Thoracic aorta (tissue), 2 donors: ENCODE measurements at regions not wholly inside any gene's neighbourhood (a gene's known extent, or its start where the extent isn't known, plus 50 kb on each side); places are given as distances from the start of the nearest gene placed in this dataset.

Experiments used
- ATAC-seq: fragments of 150-250 bp; one replicate; pipeline ENCODE4 v1.8.0; 2017; ENCODE audit warnings: low read depth; ENCODE audit not compliant: insufficient number of reproducible peaks, low FRiP score
- DNase-seq: peaks from one replicate; pipeline ENCODE4 v3.0.0-alpha.2; 2020; ENCODE audit warnings: low spot score
- H3K27ac ChIP-seq, 2 donors: fragments of 200-600 bp; sonication (generic); 1 replicate in 1 of 2; 2 replicates in 1 of 2; pipeline ENCODE4 v1.5.1; 2016; ENCODE audit warnings: mild to moderate bottlenecking in 2 of 2, moderate library complexity in 2 of 2
- H3K27me3 ChIP-seq: fragments of 200-600 bp; sonication (generic); replicated peaks from 2 replicates; pipeline ENCODE4 v1.6.0; 2016; ENCODE audit warnings: mild to moderate bottlenecking; ENCODE audit not compliant: insufficient read depth
- H3K36me3 ChIP-seq: fragments of 200-600 bp; sonication (generic); one replicate; pipeline ENCODE4 v1.5.1; 2016
- H3K4me1 ChIP-seq, 2 donors: fragments of 200-600 bp; sonication (generic); 1 replicate in 1 of 2; 2 replicates in 1 of 2; pipeline versions ENCODE4 v1.5.1 to v1.6.0; 2016; ENCODE audit warnings: low read depth in 2 of 2, mild to moderate bottlenecking in 1 of 2; ENCODE audit not compliant: control insufficient read depth in 1 of 2
- H3K4me3 ChIP-seq: fragments of 200-600 bp; sonication (generic); 2 replicates; pipeline ENCODE4 v1.5.1; 2016; ENCODE audit warnings: mild to moderate bottlenecking
- H3K9me3 ChIP-seq: fragments of 200-600 bp; sonication (generic); 2 replicates; pipeline ENCODE4 v1.5.1; 2016
- TF ChIP-seq, protein P1 (sequence below): fragments of 200-600 bp; sonication (generic); IDR thresholded peaks from one replicate; pipeline ENCODE4 v1.5.1; 2019; ENCODE audit warnings: antibody characterized with exemption

DNA sequence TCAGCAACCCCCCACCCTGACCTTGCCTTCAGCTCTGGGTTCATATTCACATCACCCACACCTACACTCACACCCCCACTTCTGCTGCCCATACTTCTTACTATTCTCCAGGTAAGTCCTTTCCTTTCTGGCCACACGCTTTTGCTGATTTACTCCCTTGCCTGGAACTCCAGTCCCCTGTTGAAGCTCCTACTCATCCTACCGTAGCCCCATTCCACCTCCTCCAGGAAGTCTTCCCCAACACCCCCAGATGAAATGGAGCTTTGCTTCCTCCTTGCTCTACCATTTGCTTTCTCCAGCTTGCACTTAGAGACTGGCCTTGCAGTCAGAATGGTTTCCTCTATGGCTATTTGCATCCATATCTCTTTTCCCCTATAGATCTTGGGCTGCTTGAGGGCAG is 182.3 kb downstream of the MELK start:
- Histone ChIP-seq H3K4me1 (no peaks in the 10 kb centered on the region), H3K9me3 (no peaks in the 10 kb centered on the region), H3K4me3 (no peak overlapping the region), H3K27me3 (no peaks in the 10 kb centered on the region), H3K27ac (no peak overlapping the region), H3K36me3 (no peaks in the 10 kb centered on the region)
- no peak for DNase-seq
- ATAC-seq: no peak
- TF ChIP-seq, protein P1, sequence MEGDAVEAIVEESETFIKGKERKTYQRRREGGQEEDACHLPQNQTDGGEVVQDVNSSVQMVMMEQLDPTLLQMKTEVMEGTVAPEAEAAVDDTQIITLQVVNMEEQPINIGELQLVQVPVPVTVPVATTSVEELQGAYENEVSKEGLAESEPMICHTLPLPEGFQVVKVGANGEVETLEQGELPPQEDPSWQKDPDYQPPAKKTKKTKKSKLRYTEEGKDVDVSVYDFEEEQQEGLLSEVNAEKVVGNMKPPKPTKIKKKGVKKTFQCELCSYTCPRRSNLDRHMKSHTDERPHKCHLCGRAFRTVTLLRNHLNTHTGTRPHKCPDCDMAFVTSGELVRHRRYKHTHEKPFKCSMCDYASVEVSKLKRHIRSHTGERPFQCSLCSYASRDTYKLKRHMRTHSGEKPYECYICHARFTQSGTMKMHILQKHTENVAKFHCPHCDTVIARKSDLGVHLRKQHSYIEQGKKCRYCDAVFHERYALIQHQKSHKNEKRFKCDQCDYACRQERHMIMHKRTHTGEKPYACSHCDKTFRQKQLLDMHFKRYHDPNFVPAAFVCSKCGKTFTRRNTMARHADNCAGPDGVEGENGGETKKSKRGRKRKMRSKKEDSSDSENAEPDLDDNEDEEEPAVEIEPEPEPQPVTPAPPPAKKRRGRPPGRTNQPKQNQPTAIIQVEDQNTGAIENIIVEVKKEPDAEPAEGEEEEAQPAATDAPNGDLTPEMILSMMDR: no peak

DNA sequence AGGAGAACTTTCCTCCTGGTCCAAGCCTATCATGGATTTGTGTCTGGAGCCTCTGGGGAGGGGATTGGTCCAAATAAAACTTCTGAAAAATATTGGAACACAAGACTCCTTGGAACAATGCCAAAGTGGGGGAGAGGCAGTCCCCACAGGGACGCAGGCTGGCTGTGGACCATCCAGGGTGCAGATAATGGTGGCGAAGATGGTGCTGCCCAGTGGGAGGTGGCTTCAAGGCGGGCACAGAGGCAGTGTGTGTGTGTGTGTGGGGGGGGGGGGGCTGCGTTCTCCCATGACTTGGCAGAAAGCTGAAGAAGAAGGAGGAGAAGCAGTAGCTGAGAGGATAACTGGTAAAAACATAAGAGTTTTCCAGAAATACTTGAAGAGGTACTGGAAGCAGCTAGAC is 186.4 kb downstream of the MELK start:
- Histone ChIP-seq H3K36me3 (no peaks in the 10 kb centered on the region), H3K27me3 (peaks cover 7% of the 10 kb centered on the region), H3K9me3 (no peaks in the 10 kb centered on the region), H3K4me3 (no peak overlapping the region), H3K27ac (no peak overlapping the region), H3K4me1 (no peaks in the 10 kb centered on the region)
- TF ChIP-seq, protein P1: no peak
- no peak for ATAC-seq
- no peak for DNase-seq

DNA sequence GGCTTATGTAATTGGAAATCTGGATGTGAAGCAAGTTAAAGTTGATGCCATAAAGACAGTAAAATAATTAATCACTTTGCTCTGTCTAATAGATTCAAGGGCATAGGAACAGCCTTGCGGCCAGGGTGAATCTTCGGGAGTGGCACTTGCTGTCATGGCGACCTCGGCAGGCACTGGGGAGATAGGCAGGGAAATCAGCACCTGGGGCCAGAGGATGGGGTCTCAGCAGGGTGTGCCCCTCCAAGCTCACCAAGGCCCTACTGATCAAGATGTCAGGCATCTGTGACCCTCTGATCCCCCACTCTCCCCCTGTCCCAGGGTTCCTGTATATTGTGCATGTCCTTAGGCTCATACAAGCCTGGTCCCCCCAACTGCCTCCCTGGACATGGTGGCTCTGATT is 187.3 kb downstream of the MELK start:
- Histone ChIP-seq H3K36me3 (no peaks in the 10 kb centered on the region), H3K9me3 (no peaks in the 10 kb centered on the region), H3K27ac (no peak overlapping the region), H3K4me3 (no peak overlapping the region), H3K4me1 (no peaks in the 10 kb centered on the region), H3K27me3 (peaks cover 7% of the 10 kb centered on the region)
- no peak for ATAC-seq
- TF ChIP-seq, protein P1: no peak
- no peak for DNase-seq

DNA sequence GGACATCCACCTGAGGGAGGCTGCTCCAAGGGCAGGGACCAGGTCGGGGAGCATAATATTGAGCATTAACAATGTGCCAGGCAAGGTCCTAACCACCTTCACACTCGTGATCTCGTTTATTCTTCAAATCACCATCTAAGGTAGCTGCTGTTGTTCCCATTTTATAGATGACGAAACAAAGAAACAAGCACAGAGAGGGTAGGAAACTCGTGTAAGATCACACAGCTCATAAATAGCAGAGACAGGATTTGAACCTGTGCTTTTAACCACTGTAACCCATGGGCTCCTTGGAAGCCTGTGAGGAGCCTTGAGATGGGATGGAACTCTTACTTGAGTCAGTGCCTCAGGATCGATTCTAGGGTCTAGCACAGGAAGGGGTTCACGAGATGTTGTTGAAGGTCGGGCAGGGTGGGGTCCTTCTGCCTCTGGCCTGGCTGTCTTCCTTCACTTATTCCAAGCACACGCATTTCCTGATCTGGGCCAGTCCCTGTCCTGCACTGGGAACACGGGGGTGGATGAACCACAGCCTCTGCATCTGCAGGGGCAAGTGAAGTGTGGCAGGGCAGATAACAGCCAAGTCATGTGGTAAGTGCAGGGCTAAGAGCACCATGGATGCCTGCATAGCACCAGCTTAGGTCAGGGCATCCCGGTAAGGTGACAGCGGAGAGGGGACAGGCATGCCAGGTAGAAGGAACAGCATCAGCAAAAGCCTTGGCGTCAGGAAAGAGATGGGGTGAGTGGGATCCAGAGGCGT is 188.1 kb downstream of the MELK start:
- Histone ChIP-seq H3K9me3 (no peaks in the 10 kb centered on the region), H3K27ac (no peak overlapping the region), H3K4me1 (no peaks in the 10 kb centered on the region), H3K36me3 (no peaks in the 10 kb centered on the region), H3K4me3 (no peak overlapping the region), H3K27me3 (peaks cover 7% of the 10 kb centered on the region)
- no peak for DNase-seq
- TF ChIP-seq, protein P1: no peak
- ATAC-seq: no peak

DNA sequence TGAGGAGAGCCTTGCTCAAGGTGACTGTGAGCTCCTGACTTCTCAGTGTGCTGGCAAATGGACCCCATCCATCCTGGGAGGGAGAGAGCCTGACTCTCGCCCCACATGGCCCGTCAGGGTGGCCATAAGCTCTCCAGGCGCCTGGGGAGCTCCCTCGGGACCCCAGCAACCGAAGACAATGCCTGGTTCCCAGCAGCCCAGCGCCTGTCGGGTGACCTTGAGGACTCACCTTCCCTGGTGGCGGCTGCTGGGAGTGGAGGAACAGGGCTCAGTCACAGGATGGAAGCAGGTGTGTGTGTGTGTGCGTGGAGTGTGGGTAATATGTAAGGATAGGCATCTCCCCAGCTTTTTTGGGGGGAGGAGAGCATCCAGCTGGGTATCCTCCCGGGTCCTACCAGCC is 190.3 kb downstream of the MELK start:
- H3K9me3 ChIP-seq: no peaks in the 10 kb centered on the region
- no peak overlapping the region for H3K27ac ChIP-seq
- peaks cover 7% of the 10 kb centered on the region for H3K27me3 ChIP-seq
- no peaks in the 10 kb centered on the region for H3K36me3 ChIP-seq
- H3K4me1 ChIP-seq: no peaks in the 10 kb centered on the region
- ATAC-seq (no peak), DNase-seq (no peak)
- TF ChIP-seq, protein P1: no peak
- no peak overlapping the region for H3K4me3 ChIP-seq
